Bone marrow (tissue), 2 donors: ENCODE measurements at regions not wholly inside any gene's neighbourhood (a gene's known extent, or its start where the extent isn't known, plus 50 kb on each side); places are given as distances from the start of the nearest gene placed in this dataset.
"Not testable (repeated sequence)": the region's sequence is repeated elsewhere in the genome, so short reads cannot be mapped to it uniquely, and the experiment has no call there.

Source experiments
- DNase-seq, 2 donors: peaks; one replicate each; lab custom pipeline; 2025; lab: John Stamatoyannopoulos, UW

DNA sequence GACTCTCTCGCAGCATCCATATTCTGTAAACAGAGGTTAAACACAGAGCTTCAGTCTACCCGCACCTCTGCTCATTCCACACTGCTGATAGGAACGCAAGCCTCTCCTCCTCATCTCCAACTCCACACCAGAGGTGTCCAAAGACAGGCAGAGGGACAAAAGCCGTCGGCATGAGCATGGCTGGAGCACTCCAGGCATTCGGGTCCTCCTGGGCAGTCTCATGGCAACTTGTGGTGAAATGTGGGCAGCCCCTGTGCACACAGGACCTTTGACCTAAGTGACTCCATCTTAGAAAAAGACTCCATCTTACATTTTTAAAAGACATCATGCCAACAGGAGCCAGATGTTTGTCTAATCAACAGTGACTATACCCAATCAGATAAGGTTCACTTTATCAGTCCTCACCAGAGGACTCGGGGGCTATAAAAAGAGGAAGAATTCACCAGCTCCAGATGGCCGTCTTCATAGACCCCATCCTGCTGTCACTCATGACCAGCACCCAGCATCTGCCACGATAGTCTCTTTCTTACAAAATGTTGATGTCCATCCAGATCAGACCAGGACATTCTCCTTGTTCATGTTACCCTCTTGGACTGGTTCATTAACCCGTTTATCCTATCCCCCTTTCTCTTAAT is 304.4 kb downstream of the ANAPC1 start:
- not testable (repeated sequence) for DNase-seq

- DNase-seq: not testable (repeated sequence)
Measured at GRCh38 chr2:111580616-111581015, 303.4 kb downstream of the ANAPC1 start.

- not testable (repeated sequence) for DNase-seq
Measured at GRCh38 chr2:111582090-111582489, 301.9 kb downstream of the ANAPC1 start.

GRCh38 chr2:111583480-111583879 is 300.5 kb downstream of the ANAPC1 start:
- DNase-seq: not testable (repeated sequence)

DNA sequence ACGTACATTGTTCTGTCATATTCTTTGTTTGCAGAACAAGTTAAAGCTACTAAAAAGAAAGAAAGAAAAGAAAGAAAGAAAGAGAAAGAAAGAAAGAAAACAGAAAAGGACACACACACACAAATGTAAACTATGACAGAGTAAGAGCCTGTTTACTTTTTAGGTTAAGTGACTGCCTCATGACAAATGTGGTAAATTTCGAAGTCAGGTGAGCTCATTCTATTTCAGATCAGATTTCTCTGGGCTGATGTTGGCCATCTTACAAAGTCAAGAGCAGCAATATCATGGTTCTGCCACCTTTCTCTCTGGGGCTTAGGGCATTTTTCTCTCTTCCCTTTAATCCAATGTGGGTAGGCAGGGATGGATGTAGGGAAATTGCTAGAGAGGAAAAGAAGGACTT is 299.5 kb downstream of the ANAPC1 start:
- not testable (repeated sequence) for DNase-seq

DNA sequence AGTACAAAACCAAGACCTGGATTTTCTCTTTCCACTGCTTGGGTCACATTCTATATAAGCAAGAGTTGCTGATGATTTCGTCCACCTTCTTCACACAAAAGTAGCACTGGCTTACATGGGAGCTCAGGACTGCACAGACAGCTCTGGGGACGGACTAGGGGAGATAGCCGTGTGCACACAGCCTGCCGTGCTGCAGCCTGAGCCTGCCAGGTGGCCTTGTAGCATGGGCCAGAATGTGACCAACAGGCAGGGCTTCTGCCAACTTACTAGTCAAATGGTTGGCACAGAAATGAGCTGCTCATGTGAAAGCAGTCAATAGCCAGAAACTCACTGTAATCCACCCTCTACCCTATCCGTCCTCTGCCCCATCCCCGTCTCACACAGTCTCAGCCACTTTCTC is 299.0 kb downstream of the ANAPC1 start:
- not testable (repeated sequence) for DNase-seq

- DNase-seq: not testable (repeated sequence)
Measured at GRCh38 chr2:111586014-111586413, 298.0 kb downstream of the ANAPC1 start.

DNA sequence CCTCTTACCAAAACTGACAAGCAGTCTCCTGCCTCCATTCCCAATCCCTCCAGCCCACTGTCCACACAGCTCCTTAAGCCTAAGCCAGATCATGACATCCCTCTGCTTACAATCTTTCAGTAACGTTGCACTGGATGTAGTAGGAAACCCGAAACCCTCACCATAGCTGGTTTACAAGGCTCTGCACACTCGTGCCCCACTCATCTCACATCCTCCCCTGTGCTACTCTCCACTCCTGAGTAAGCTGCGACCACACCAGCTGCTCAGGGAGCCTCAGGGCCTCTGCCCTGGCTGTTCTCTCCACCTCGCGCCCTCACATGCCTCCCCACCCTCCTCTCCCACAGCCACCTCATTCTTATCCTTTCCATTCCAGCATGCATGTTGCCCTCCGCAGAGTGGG is 288.9 kb downstream of the ANAPC1 start:
- DNase-seq: not testable (repeated sequence)

GRCh38 chr2:111596808-111597705 is 286.9 kb downstream of the ANAPC1 start:
- DNase-seq: not testable (repeated sequence)

DNA sequence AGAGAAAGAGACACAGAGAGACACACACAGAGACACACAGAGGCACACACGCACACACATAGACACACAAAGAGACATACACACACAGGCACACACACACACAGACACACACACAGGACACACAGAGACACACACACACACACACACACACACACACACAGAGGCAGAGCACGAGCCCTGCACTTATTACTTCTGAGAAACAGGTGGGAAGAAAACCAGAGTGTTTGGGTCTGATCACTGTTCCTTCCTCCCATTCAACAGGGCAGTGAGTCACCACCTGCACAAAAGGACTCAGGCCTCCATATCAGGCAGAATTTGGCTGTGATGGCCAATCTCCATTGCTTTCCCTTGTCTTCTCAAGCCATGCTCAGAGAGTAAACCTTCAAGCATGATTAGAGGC is 285.0 kb downstream of the ANAPC1 start:
- not testable (repeated sequence) for DNase-seq

DNA sequence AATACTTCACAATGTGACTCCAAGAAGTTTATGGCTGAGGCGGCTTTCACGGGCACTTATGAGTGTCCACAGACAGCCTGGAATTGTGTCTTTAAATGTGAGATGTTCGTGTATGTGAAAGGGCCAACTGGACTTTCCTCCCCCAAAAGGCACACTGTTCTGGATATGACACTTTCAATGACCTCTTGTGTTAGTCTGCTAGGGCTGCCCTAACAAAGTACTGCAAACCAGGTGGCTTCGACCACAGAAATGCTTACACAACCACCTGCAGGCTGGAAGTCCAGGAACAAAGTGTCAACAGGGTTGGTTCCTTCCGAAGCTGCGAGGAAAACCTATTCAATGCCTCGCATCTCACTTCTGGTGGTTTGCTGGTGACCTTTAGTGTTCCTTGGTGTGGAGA is 281.7 kb downstream of the ANAPC1 start:
- DNase-seq: not testable (repeated sequence)

DNA sequence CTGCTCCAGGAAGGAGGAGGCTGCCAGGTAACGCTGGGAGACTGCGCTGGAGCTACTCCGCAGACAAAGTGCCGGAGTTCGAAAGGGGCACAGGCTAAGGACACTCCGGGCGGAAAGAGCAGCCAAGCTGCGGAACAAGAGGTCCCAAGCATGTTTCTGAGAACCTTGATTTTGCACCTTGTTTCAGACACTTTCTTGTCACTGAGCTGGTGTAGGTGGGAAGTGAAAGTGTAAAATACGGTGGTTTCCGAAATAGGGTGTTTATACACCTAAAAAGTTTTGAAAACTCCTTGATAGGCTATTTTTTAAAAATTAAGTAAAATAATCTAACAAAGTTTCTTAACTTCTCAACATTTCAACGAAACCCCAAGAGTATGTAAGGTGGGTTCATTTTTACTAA is 278.2 kb downstream of the ANAPC1 start:
- not testable (repeated sequence) for DNase-seq

DNA sequence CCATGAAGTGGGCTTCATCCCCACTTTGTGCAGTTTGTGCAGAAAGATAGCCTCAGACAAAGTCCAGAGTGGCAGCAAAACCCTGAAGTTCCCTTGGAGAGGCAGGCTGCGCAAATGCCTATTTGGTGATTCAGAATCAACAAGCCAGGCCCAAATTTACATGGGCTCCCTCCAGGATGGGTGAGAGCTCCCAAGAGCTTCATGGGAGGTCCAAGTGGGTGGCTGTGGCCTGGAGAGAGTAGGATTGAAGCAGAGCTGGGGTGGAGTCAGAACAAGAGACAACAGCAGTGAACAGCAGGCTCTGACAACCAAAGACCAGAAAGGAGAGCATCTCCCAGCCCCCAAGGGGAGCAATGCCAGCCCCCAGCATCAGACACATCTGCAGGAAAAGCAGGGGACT is 277.4 kb downstream of the ANAPC1 start:
- DNase-seq: not testable (repeated sequence)

DNA sequence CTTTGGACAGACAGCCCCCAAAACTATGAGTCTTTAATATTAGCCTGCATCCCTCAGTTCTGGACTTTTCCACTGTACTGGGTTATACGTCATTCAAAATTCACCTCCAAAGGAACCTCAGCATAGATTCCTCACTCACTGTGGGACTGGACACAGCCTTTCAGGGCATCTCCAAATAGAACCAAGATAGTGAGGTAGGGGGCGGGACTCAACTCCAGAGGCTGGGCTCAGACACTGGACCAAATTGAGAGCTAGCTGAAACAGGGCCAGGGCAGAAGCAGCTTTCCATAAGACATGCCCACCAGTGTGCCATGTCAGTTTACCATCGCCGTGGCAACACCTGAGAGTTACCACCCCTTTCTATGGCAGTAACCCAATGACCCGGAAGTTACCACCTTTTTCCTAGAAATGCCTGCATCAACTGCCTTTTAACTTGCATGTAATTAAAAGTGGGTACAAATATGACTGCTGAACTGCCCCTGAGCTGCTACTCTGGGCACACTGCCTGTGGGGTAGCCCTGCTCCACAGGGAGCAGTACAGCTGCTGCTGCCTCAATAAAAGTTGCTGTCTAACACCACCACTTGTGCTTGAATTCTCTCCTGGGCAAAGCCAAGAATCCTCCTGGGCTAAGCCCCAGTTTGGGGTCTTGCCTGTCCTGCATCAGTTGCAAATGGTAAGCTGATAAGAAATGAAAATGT is 274.7 kb downstream of the ANAPC1 start:
- DNase-seq: not testable (repeated sequence)

DNA sequence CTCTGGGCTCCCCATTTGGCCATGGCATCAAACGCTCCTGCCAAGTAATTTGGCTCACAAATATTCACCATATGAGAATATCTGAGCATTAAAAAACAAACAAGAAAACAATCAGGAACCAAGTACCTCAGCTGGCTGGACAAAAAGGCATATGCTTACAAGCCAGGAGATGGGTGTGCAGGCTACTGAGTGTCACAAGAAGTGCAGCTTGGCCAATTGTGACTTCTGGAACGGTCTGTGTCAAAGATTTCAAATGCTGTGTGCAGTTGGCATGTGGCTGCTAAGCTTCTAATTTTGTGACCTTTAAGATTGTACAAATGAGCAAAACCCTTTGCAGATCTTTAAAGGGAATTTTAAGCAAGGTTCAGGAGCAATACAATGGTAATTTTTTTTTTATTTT is 274.0 kb downstream of the ANAPC1 start:
- not testable (repeated sequence) for DNase-seq

DNA sequence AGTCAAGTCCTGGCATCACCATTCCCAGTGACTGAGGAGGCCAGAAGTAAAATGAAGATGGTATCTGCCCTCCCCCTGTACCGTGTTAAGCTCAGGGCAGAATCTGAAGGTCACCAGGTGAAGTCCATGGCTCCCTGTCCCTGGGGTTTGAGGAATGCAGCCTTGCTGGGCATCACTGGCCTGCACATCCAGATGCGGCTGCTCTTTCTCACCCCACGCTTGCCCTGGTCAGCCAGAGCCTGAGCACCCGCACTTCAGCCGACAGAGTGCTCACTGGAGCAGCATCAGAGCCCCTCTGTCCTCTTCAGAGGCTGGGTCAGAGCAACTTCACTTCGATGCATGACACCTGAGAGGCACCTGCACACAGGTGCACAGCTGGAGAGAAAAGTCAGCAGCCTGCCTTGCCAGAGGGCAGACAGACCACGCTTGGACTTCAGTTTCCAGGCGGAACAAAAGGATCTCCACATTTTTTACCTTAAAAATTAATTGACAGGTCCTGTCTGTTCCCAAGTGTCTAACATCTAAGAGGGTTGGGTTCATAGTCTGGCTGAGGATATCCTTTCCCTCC is 267.3 kb downstream of the ANAPC1 start:
- no peak for DNase-seq

GRCh38 chr2:111617299-111618225 is 266.4 kb downstream of the ANAPC1 start:
- no peak for DNase-seq

DNA sequence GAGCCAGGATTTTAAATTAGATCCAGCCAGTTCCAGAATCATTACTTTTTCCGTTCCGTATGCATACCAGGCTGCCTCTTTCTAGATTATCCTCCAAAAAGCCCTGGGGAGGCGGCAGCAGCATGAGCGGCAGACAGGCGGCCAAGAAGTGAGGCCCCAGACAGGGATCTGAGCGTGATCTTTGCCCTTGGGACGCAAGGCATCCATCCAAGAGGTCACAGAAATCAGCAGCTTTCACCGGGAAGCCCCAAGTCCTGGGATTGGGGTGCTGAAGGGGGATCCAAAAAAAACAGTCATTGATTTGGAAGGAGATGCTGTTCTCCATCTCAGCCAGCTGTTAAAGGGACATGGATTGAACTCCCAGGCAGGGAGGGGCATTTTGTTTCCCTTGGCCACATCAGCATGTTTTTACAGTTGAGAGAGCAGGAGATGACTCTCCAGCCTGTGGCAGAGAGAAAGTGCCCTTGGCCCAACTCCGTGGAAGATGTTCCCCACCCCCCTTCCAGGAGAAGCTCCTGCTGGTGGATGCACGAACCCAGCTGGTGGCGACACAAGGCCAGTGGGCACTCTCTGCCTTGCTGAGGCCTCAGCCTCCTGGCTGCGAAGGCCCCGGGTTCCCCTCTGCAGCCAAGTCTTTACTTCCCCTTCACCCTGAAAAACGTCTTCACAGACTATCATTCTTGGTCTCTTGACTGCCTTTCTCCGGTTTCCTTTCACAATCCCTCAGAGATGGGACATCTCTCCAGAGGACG is 265.6 kb downstream of the ANAPC1 start:
- peak in 1 of 2 donors; percentile 25 for DNase-seq

- no peak for DNase-seq
Measured at GRCh38 chr2:111618978-111619902, 264.8 kb downstream of the ANAPC1 start.
